Coronary artery (tissue), 2 donors: ENCODE measurements at regions not wholly inside any gene's neighbourhood (a gene's known extent, or its start where the extent isn't known, plus 50 kb on each side); places are given as distances from the start of the nearest gene placed in this dataset.

ENCODE experiments used
- DNase-seq: peaks from one replicate; pipeline ENCODE4 v3.0.0-alpha.2; 2017; ENCODE audit warnings: low spot score
- H3K27ac ChIP-seq, 2 donors: fragments of 200-600 bp; sonication (generic); one replicate each; pipeline ENCODE4 v1.5.1; 2016 to 2019
- H3K4me3 ChIP-seq: fragments of 200-600 bp; sonication (generic); 2 replicates; pipeline ENCODE4 v1.5.1; 2016; ENCODE audit warnings: mild to moderate bottlenecking, moderate library complexity
- TF ChIP-seq, protein P1 (sequence below): fragments of 200-600 bp; sonication (generic); IDR thresholded peaks from one replicate; pipeline ENCODE4 v1.5.1; 2019; ENCODE audit warnings: antibody characterized with exemption

DNA sequence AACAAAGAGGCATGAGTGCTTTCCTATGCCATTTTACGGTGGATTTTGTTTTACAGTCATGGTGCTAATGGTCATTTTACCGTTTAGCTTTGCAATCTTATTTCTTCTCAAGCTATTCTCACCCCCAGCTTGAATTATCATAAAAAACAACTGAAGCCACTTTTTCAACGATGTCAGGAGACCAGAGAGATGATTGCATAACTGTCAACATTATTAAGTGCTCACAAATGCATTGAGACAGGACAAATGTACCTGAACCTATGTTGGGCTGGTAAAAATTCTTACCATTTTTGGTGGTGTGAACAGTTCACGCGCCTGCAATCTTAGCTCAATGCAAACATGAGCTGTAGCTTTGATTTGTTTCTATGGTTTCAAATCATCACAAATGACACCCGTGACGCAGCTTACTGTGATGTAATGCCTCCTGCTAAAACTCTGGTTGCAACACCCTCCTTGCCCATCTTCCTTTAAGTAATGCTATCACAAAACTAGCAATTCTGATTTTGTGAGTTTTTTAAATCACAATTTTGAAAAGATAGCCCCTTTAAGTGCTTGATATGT lies 104.4 kb downstream of the UCHL5 start:
- Histone ChIP-seq H3K27ac (no peak overlapping the region), H3K4me3 (no peak overlapping the region)
- TF ChIP-seq, protein P1, sequence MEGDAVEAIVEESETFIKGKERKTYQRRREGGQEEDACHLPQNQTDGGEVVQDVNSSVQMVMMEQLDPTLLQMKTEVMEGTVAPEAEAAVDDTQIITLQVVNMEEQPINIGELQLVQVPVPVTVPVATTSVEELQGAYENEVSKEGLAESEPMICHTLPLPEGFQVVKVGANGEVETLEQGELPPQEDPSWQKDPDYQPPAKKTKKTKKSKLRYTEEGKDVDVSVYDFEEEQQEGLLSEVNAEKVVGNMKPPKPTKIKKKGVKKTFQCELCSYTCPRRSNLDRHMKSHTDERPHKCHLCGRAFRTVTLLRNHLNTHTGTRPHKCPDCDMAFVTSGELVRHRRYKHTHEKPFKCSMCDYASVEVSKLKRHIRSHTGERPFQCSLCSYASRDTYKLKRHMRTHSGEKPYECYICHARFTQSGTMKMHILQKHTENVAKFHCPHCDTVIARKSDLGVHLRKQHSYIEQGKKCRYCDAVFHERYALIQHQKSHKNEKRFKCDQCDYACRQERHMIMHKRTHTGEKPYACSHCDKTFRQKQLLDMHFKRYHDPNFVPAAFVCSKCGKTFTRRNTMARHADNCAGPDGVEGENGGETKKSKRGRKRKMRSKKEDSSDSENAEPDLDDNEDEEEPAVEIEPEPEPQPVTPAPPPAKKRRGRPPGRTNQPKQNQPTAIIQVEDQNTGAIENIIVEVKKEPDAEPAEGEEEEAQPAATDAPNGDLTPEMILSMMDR = no peak
- DNase-seq = no peak

GRCh38 chr1:192958350-192958749 lies 100.8 kb downstream of the UCHL5 start:
- TF ChIP-seq, protein P1 = no peak
- DNase-seq = no peak
- no peak overlapping the region for H3K27ac ChIP-seq
- no peak overlapping the region for H3K4me3 ChIP-seq

DNA sequence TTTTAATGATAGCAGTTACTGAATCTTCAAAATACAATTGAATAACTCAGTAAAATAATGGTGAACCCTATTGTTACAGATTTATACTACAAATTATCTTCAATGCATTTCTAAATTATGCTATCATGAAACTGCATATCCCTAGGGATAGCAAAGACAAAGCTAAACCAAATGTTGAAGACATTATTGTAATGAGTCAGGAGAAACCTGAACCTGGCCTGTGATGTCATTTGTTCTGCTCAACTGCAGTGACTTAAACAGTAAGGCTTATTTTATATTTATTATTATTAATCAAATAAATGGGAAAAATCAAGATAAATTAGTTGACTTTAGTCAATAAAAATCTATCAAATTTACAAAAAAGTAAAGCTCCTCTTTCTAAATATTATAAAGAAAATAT lies 100.3 kb downstream of the UCHL5 start:
- Histone ChIP-seq H3K4me3 (no peak overlapping the region), H3K27ac (no peak overlapping the region)
- DNase-seq = no peak
- TF ChIP-seq, protein P1 = no peak

DNA sequence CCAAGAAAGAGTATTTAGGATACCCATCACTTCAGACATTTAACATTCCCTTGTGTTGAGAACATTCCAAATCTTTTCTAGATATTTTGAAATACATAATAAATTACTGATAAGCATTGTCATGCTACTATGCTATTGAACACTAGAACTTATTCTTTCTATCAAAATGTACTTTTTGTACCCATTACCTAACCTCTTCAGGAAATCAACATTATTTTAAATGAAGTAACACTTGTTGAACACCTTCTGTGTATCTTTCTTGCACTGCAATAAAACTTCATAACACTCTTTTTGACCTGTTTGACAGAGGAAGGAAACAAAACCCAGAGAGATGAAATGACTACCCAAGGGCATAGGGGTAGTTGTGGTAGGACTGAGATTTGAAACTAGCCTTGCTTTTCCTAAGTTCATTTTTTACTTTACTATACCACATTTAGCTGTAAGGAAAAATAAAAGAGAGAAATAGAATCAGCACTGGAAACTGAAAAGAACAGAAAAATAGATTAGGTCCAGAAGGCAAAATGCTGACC lies 99.4 kb downstream of the UCHL5 start:
- H3K27ac ChIP-seq = no peak overlapping the region
- no peak for DNase-seq
- TF ChIP-seq, protein P1 = no peak
- H3K4me3 ChIP-seq = no peak overlapping the region
